GM13976 (cell line): ENCODE measurements at regions not wholly inside any gene's neighbourhood (a gene's known extent, or its start where the extent isn't known, plus 50 kb on each side); places are given as distances from the start of the nearest gene placed in this dataset.

Experiments
- DNase-seq: peaks from one replicate; pipeline ENCODE4 v3.0.0; 2012; ENCODE audit warnings: low spot score
- in situ Hi-C: fragments of 300-500 bp; cut with MboI; formaldehyde crosslinking; loops from one replicate; pipeline ENCODE4 v1.12.0; 2022; ENCODE audit warnings: low sequenced_read_pairs, mixed read lengths, inconsistent platforms; ENCODE audit not compliant: unreplicated experiment
- TF ChIP-seq, protein P1 (sequence below): IDR thresholded peaks from 2 replicates; pipeline ENCODE4 v1.5.1; 2012; ENCODE audit warnings: borderline replicate concordance, mild to moderate bottlenecking; ENCODE audit not compliant: insufficient read depth; ENCODE audit errors: extremely low read depth, missing control alignments, control extremely low read depth

- TF ChIP-seq, protein P1, sequence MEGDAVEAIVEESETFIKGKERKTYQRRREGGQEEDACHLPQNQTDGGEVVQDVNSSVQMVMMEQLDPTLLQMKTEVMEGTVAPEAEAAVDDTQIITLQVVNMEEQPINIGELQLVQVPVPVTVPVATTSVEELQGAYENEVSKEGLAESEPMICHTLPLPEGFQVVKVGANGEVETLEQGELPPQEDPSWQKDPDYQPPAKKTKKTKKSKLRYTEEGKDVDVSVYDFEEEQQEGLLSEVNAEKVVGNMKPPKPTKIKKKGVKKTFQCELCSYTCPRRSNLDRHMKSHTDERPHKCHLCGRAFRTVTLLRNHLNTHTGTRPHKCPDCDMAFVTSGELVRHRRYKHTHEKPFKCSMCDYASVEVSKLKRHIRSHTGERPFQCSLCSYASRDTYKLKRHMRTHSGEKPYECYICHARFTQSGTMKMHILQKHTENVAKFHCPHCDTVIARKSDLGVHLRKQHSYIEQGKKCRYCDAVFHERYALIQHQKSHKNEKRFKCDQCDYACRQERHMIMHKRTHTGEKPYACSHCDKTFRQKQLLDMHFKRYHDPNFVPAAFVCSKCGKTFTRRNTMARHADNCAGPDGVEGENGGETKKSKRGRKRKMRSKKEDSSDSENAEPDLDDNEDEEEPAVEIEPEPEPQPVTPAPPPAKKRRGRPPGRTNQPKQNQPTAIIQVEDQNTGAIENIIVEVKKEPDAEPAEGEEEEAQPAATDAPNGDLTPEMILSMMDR: peak; percentile 69
- DNase-seq: peak; percentile 71
- in situ Hi-C loops: no loop called here
These were observed 93.8 kb upstream of the LY86 start for GRCh38 chr6:6494677-6495076.

GRCh38 chr6:6495851-6496250 lies 92.7 kb upstream of the LY86 start:
- in situ Hi-C loops: no loop called here
- DNase-seq: no peak
- TF ChIP-seq, protein P1: no peak

- in situ Hi-C loops: no loop called here
- DNase-seq: no peak
- TF ChIP-seq, protein P1: no peak
These were observed 91.0 kb upstream of the LY86 start for GRCh38 chr6:6497541-6497940.

- in situ Hi-C loops: no loop called here
- DNase-seq: no peak
- TF ChIP-seq, protein P1: no peak
These were observed 90.5 kb upstream of the LY86 start for GRCh38 chr6:6497976-6498375.

GRCh38 chr6:6503191-6503590 lies 85.3 kb upstream of the LY86 start:
- in situ Hi-C loops: no loop called here
- no peak for DNase-seq
- TF ChIP-seq, protein P1: no peak

DNA sequence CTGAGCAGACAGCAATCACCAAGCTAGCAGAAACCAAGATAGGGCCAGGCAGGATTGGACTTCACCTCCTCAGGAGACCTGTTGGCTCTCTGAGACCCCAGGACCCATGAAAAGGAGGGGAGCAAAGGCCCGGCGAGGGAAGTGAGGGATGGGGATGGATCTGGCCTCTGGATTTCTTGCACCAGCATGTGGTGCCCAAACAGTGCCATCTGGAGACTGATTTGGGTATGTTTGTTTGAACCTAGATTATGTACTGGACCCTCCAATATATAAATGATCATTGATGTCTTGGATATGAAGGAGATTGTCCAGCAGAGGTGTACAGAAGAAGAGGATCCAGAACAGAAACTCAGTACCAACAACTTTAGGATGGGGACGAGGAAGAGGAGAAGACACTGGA lies 83.4 kb upstream of the LY86 start:
- TF ChIP-seq, protein P1: no peak
- in situ Hi-C loops: no loop called here
- no peak for DNase-seq

DNA sequence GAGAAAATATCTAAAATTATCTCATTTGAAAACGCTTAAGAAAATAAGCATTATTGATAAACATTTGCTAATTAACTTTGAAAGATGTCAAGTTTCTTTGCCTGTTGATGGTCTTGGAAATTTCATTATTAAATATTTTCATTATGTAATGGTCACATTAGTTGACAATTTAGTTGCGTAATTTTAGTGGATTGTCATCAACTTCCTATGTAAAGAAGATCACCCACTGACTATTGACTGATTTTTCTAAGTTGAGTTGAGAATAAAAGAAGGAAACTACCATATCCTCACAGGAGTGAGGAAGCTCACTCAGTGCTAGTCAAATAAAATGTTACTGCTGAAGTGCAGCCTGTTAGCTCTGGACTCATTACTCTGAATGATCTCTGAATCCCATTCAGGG lies 79.9 kb upstream of the LY86 start:
- DNase-seq: no peak
- in situ Hi-C loops: no loop called here
- TF ChIP-seq, protein P1: no peak
